ENCODE measurements at regions not wholly inside any gene's neighbourhood (a gene's known extent, or its start where the extent isn't known, plus 50 kb on each side); places are given as distances from the start of the nearest gene placed in this dataset.

- Mint-ChIP-seq H3K4me1 (peaks cover 0 to 7% (median 0%) of the 10 kb centered on the region in 7 donors), H3K4me3 (no peak overlapping the region), H3K9me3 (no peaks in the 10 kb centered on the region), H3K36me3 (no peaks in the 10 kb centered on the region), H3K27me3 (peaks cover 0 to 19% (median 6%) of the 10 kb centered on the region in 5 donors), H3K27ac (no peak overlapping the region)
- Histone ChIP-seq H3K9me3 (ENCODE audit: control insufficient read depth in 2 of 3, low read length in 3 of 3) (no peaks in the 10 kb centered on the region), H3K4me1 (ENCODE audit: control insufficient read depth in 2 of 2, insufficient read depth in 2 of 2, low read length in 2 of 2) (no peaks in the 10 kb centered on the region), H3K27me3 (ENCODE audit: control insufficient read depth in 2 of 2, insufficient read depth in 2 of 2, low read length in 2 of 2) (no peaks in the 10 kb centered on the region), H3K4me3 (ENCODE audit: low read length) (no peak overlapping the region), H3K27ac (ENCODE audit: low read depth, low read length) (no peak overlapping the region), H3K36me3 (ENCODE audit: control insufficient read depth in 2 of 3, insufficient read depth in 3 of 3, low read length in 3 of 3) (no peaks in the 10 kb centered on the region)
- intact Hi-C loops (cut with micrococcal nuclease): no loop called here
- no peak for DNase-seq
- ChIA-PET CTCF (no interaction called here), POLR2A (no interaction called here)
- no peak for ATAC-seq
Measured at GRCh38 chr3:170766253-170766652, 103.7 kb downstream of the RPL22L1 start.

- Histone ChIP-seq H3K4me3 (ENCODE audit: low read length) (no peak overlapping the region), H3K9me3 (ENCODE audit: control insufficient read depth in 2 of 3, low read length in 3 of 3) (no peaks in the 10 kb centered on the region), H3K4me1 (ENCODE audit: control insufficient read depth in 2 of 2, insufficient read depth in 2 of 2, low read length in 2 of 2) (no peaks in the 10 kb centered on the region), H3K27ac (ENCODE audit: low read depth, low read length) (no peak overlapping the region), H3K36me3 (ENCODE audit: control insufficient read depth in 2 of 3, insufficient read depth in 3 of 3, low read length in 3 of 3) (no peaks in the 10 kb centered on the region), H3K27me3 (ENCODE audit: control insufficient read depth in 2 of 2, insufficient read depth in 2 of 2, low read length in 2 of 2) (no peaks in the 10 kb centered on the region)
- H3K27ac Mint-ChIP-seq: no peak overlapping the region
- ChIA-PET CTCF (interaction anchor here (0.6 kb wide), 1 partner anchor 1079 kb away, joined by 4 read pairs; no protein-coding TSS in a partner anchor), POLR2A (no interaction called here)
- H3K9me3 Mint-ChIP-seq: peaks cover 0 to 1% (median 0%) of the 10 kb centered on the region in 11 donors
- H3K27me3 Mint-ChIP-seq: peaks cover 0 to 14% (median 6%) of the 10 kb centered on the region in 5 donors
- H3K4me3 Mint-ChIP-seq: no peak overlapping the region
- no peaks in the 10 kb centered on the region for H3K36me3 Mint-ChIP-seq
- ATAC-seq (no peak), DNase-seq (no peak)
- intact Hi-C loops (cut with micrococcal nuclease): no loop called here
- peaks cover 0 to 7% (median 0%) of the 10 kb centered on the region in 7 donors for H3K4me1 Mint-ChIP-seq
Measured at GRCh38 chr3:170765419-170766078, 104.4 kb downstream of the RPL22L1 start.

GRCh38 chr3:170764017-170764416 lies 106.0 kb downstream of the RPL22L1 start:
- ChIA-PET CTCF (no interaction called here), POLR2A (no interaction called here)
- Mint-ChIP-seq H3K4me1 (peaks cover 0 to 7% (median 0%) of the 10 kb centered on the region in 7 donors), H3K27ac (no peak overlapping the region), H3K36me3 (no peaks in the 10 kb centered on the region), H3K9me3 (peaks cover 0 to 1% (median 0%) of the 10 kb centered on the region in 11 donors), H3K4me3 (no peak overlapping the region), H3K27me3 (peaks cover 0 to 19% (median 6%) of the 10 kb centered on the region in 5 donors)
- no peaks in the 10 kb centered on the region for H3K36me3 ChIP-seq (ENCODE audit: control insufficient read depth in 2 of 3, insufficient read depth in 3 of 3, low read length in 3 of 3)
- H3K27me3 ChIP-seq (ENCODE audit: control insufficient read depth in 2 of 2, insufficient read depth in 2 of 2, low read length in 2 of 2): no peaks in the 10 kb centered on the region
- DNase-seq: no peak
- ATAC-seq: no peak
- no peak overlapping the region for H3K27ac ChIP-seq (ENCODE audit: low read depth, low read length)
- no peak overlapping the region for H3K4me3 ChIP-seq (ENCODE audit: low read length)
- no peaks in the 10 kb centered on the region for H3K9me3 ChIP-seq (ENCODE audit: control insufficient read depth in 2 of 3, low read length in 3 of 3)
- intact Hi-C loops (cut with micrococcal nuclease): no loop called here
- H3K4me1 ChIP-seq (ENCODE audit: control insufficient read depth in 2 of 2, insufficient read depth in 2 of 2, low read length in 2 of 2): no peaks in the 10 kb centered on the region

- intact Hi-C loops (cut with micrococcal nuclease): no loop called here
- Histone ChIP-seq H3K27ac (ENCODE audit: low read depth, low read length) (no peak overlapping the region), H3K9me3 (ENCODE audit: control insufficient read depth in 2 of 3, low read length in 3 of 3) (no peaks in the 10 kb centered on the region), H3K36me3 (ENCODE audit: control insufficient read depth in 2 of 3, insufficient read depth in 3 of 3, low read length in 3 of 3) (no peaks in the 10 kb centered on the region), H3K4me3 (ENCODE audit: low read length) (no peak overlapping the region), H3K4me1 (ENCODE audit: control insufficient read depth in 2 of 2, insufficient read depth in 2 of 2, low read length in 2 of 2) (no peaks in the 10 kb centered on the region), H3K27me3 (ENCODE audit: control insufficient read depth in 2 of 2, insufficient read depth in 2 of 2, low read length in 2 of 2) (no peaks in the 10 kb centered on the region)
- Mint-ChIP-seq H3K36me3 (no peaks in the 10 kb centered on the region), H3K27me3 (peaks cover 0 to 22% (median 6%) of the 10 kb centered on the region in 5 donors), H3K9me3 (peaks cover 0 to 1% (median 0%) of the 10 kb centered on the region in 11 donors), H3K27ac (no peak overlapping the region), H3K4me1 (peaks cover 0 to 5% (median 0%) of the 10 kb centered on the region in 7 donors), H3K4me3 (no peak overlapping the region)
- no peak for ATAC-seq
- CTCF ChIA-PET: no interaction called here
- POLR2A ChIA-PET: no interaction called here
- DNase-seq: no peak
Measured at GRCh38 chr3:170762064-170762463, 107.9 kb downstream of the RPL22L1 start.

- H3K9me3 Mint-ChIP-seq: peaks cover 0 to 1% (median 0%) of the 10 kb centered on the region in 11 donors
- no peaks in the 10 kb centered on the region for H3K9me3 ChIP-seq (ENCODE audit: control insufficient read depth in 2 of 3, low read length in 3 of 3)
- H3K27me3 ChIP-seq (ENCODE audit: control insufficient read depth in 2 of 2, insufficient read depth in 2 of 2, low read length in 2 of 2): no peaks in the 10 kb centered on the region
- no peaks in the 10 kb centered on the region for H3K36me3 Mint-ChIP-seq
- DNase-seq (no peak), ATAC-seq (no peak)
- peaks cover 0 to 17% (median 0%) of the 10 kb centered on the region in 5 donors for H3K27me3 Mint-ChIP-seq
- no peaks in the 10 kb centered on the region for H3K4me1 Mint-ChIP-seq
- no peak overlapping the region for H3K4me3 Mint-ChIP-seq
- CTCF ChIA-PET: no interaction called here
- H3K4me1 ChIP-seq (ENCODE audit: control insufficient read depth in 2 of 2, insufficient read depth in 2 of 2, low read length in 2 of 2): no peaks in the 10 kb centered on the region
- intact Hi-C loops (cut with micrococcal nuclease): no loop called here
- no peak overlapping the region for H3K27ac ChIP-seq (ENCODE audit: low read depth, low read length)
- no peak overlapping the region for H3K4me3 ChIP-seq (ENCODE audit: low read length)
- POLR2A ChIA-PET: no interaction called here
- H3K36me3 ChIP-seq (ENCODE audit: control insufficient read depth in 2 of 3, insufficient read depth in 3 of 3, low read length in 3 of 3): no peaks in the 10 kb centered on the region
- no peak overlapping the region for H3K27ac Mint-ChIP-seq
Measured at GRCh38 chr3:170761103-170761502, 108.9 kb downstream of the RPL22L1 start.

GRCh38 chr3:170760174-170760526 lies 109.8 kb downstream of the RPL22L1 start:
- Histone ChIP-seq H3K4me3 (ENCODE audit: low read length) (no peak overlapping the region), H3K4me1 (ENCODE audit: control insufficient read depth in 2 of 2, insufficient read depth in 2 of 2, low read length in 2 of 2) (no peaks in the 10 kb centered on the region), H3K9me3 (ENCODE audit: control insufficient read depth in 2 of 3, low read length in 3 of 3) (no peaks in the 10 kb centered on the region), H3K27me3 (ENCODE audit: control insufficient read depth in 2 of 2, insufficient read depth in 2 of 2, low read length in 2 of 2) (no peaks in the 10 kb centered on the region), H3K27ac (ENCODE audit: low read depth, low read length) (no peak overlapping the region), H3K36me3 (ENCODE audit: control insufficient read depth in 2 of 3, insufficient read depth in 3 of 3, low read length in 3 of 3) (no peaks in the 10 kb centered on the region)
- CTCF ChIA-PET: no interaction called here
- Mint-ChIP-seq H3K9me3 (peaks cover 0 to 1% (median 0%) of the 10 kb centered on the region in 11 donors), H3K27ac (no peak overlapping the region), H3K27me3 (peaks cover 0 to 14% (median 4%) of the 10 kb centered on the region in 5 donors), H3K36me3 (no peaks in the 10 kb centered on the region), H3K4me1 (no peaks in the 10 kb centered on the region), H3K4me3 (no peak overlapping the region)
- intact Hi-C loops (cut with micrococcal nuclease): no loop called here
- POLR2A ChIA-PET: no interaction called here
- DNase-seq (no peak), ATAC-seq (no peak)

- ATAC-seq (no peak), DNase-seq (no peak)
- H3K4me1 Mint-ChIP-seq: no peaks in the 10 kb centered on the region
- ChIA-PET CTCF (no interaction called here), POLR2A (no interaction called here)
- Histone ChIP-seq H3K27ac (ENCODE audit: low read depth, low read length) (no peak overlapping the region), H3K4me1 (ENCODE audit: control insufficient read depth in 2 of 2, insufficient read depth in 2 of 2, low read length in 2 of 2) (no peaks in the 10 kb centered on the region), H3K4me3 (ENCODE audit: low read length) (no peak overlapping the region), H3K9me3 (ENCODE audit: control insufficient read depth in 2 of 3, low read length in 3 of 3) (no peaks in the 10 kb centered on the region), H3K27me3 (ENCODE audit: control insufficient read depth in 2 of 2, insufficient read depth in 2 of 2, low read length in 2 of 2) (no peaks in the 10 kb centered on the region), H3K36me3 (ENCODE audit: control insufficient read depth in 2 of 3, insufficient read depth in 3 of 3, low read length in 3 of 3) (no peaks in the 10 kb centered on the region)
- H3K4me3 Mint-ChIP-seq: no peak overlapping the region
- H3K9me3 Mint-ChIP-seq: peaks cover 0 to 1% (median 0%) of the 10 kb centered on the region in 11 donors
- no peaks in the 10 kb centered on the region for H3K36me3 Mint-ChIP-seq
- peaks cover 0 to 18% (median 2%) of the 10 kb centered on the region in 5 donors for H3K27me3 Mint-ChIP-seq
- no peak overlapping the region for H3K27ac Mint-ChIP-seq
- intact Hi-C loops (cut with micrococcal nuclease): no loop called here
Measured at GRCh38 chr3:170759511-170760173, 110.4 kb downstream of the RPL22L1 start.
